GM12874 (cell line): ENCODE measurements at regions not wholly inside any gene's neighbourhood (a gene's known extent, or its start where the extent isn't known, plus 50 kb on each side); places are given as distances from the start of the nearest gene placed in this dataset.

ENCODE experiments used
- TF ChIP-seq, protein P1 (sequence below): IDR thresholded peaks from 2 replicates; pipeline ENCODE4 v1.5.1; 2011; ENCODE audit warnings: low read depth, mild to moderate bottlenecking, control low read depth, low read length, moderate library complexity; ENCODE audit not compliant: insufficient read depth

GRCh38 chr2:15755528-15755927 is 163.9 kb downstream of the DDX1 start:
- TF ChIP-seq, protein P1, sequence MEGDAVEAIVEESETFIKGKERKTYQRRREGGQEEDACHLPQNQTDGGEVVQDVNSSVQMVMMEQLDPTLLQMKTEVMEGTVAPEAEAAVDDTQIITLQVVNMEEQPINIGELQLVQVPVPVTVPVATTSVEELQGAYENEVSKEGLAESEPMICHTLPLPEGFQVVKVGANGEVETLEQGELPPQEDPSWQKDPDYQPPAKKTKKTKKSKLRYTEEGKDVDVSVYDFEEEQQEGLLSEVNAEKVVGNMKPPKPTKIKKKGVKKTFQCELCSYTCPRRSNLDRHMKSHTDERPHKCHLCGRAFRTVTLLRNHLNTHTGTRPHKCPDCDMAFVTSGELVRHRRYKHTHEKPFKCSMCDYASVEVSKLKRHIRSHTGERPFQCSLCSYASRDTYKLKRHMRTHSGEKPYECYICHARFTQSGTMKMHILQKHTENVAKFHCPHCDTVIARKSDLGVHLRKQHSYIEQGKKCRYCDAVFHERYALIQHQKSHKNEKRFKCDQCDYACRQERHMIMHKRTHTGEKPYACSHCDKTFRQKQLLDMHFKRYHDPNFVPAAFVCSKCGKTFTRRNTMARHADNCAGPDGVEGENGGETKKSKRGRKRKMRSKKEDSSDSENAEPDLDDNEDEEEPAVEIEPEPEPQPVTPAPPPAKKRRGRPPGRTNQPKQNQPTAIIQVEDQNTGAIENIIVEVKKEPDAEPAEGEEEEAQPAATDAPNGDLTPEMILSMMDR, result no peak

DNA sequence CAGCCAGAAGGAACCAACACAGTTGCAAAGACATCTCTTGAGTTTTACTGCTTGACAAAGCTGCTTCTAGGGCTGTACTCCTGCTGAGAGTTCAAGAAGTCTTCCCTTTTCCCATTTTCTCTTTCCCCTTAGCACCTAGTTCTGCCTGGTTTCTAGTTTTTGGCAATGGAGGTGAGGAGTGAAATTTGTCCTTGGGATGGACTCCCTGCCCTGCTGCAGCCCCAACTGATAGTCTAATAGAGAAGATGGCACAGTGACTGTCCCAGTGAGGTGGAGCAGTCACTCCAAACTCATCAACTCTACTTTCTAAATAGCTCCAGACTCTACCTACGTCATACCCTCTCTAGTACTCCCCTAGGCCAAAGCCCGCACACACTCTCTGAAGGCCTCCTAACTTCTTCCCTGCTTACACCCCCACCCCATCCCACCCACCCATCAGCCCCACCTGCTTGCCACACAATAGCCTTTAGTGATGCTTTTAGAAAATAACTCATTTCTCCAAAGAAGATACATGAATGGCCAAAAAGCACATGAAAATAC is 164.4 kb downstream of the DDX1 start:
- TF ChIP-seq, protein P1, result no peak

GRCh38 chr2:15756882-15757819 is 165.5 kb downstream of the DDX1 start:
- TF ChIP-seq, protein P1, result no peak

- TF ChIP-seq, protein P1, result no peak
Observed at GRCh38 chr2:15757820-15758586, 166.3 kb downstream of the DDX1 start.

GRCh38 chr2:15758848-15759247 is 167.2 kb downstream of the DDX1 start:
- TF ChIP-seq, protein P1, result no peak

- TF ChIP-seq, protein P1, result no peak
Observed at GRCh38 chr2:15759385-15759784, 167.7 kb downstream of the DDX1 start.
